ENCODE measurements at regions not wholly inside any gene's neighbourhood (a gene's known extent, or its start where the extent isn't known, plus 50 kb on each side); places are given as distances from the start of the nearest gene placed in this dataset.

DNA sequence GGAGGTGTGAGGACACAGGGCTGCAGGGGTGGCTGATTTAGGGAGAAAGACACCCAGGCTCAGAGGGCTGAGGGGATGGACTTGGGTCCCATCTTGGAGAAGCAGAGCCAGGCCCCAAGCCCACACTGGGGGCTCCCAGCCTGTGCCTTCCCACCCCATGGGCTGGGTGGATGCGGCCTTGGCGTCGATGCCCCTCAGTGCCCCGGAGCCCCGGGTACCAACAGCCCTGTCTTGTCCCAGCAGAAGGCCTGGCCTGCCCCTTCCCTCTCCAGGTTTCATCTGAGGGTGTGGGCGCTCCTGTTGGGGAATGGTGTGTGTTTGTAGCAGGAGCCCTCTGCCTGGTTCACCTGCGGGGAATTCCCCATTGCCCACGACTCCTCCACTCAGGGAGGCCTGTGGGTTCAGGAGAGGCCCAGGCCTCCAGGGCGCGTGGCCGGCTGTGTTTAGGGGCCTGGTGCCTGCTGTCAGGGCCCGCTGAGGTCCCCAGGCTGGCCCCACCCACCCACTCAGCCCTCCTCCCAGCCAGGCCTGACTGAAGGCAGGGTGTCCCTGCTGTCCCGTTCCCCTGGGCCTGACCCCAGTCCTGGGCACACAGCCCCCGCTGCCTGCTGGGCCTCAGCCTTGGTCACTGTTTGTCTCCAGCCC lies 51.1 kb upstream of the BEGAIN start:
- H3K4me1 Mint-ChIP-seq (ENCODE audit: low read depth) = peaks cover 42% of the 10 kb centered on the region
- no peak for DNase-seq (ENCODE audit: low spot score)
- H3K9me3 Mint-ChIP-seq = no peaks in the 10 kb centered on the region
- H3K27me3 Mint-ChIP-seq (ENCODE audit: low read depth) = peaks cover 15% of the 10 kb centered on the region
- H3K36me3 Mint-ChIP-seq (ENCODE audit: low read depth) = no peaks in the 10 kb centered on the region
- peak overlapping the region; percentile 95 for H3K27ac Mint-ChIP-seq
- peak overlapping the region; percentile 63 for H3K4me3 Mint-ChIP-seq

DNA sequence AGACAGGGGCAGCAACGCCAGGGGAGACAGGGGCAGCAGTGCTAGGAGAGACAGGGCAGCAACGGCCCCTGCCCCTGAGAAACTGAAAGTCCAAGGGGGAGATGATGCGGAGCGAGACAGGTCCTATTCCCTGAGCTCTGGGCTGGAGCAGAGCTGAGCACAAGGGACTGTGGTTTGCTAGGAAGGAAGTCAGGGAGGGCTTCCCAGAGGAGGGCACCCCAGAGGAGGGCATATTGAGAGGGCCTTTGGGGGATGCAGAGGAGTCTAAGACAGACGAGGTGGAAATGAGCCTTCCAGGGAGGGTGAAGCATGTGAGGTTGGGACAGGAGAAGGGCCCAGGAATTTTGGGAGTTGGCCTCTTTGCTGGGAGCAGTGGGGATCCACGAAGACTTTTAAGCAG lies 52.1 kb upstream of the BEGAIN start:
- DNase-seq (ENCODE audit: low spot score) = no peak
- H3K27me3 Mint-ChIP-seq (ENCODE audit: low read depth) = peaks cover 10% of the 10 kb centered on the region
- no peaks in the 10 kb centered on the region for H3K36me3 Mint-ChIP-seq (ENCODE audit: low read depth)
- peak overlapping the region; percentile 95 for H3K27ac Mint-ChIP-seq
- H3K4me1 Mint-ChIP-seq (ENCODE audit: low read depth) = peaks cover 50% of the 10 kb centered on the region
- H3K4me3 Mint-ChIP-seq = peak overlapping the region; percentile 63
- H3K9me3 Mint-ChIP-seq = no peaks in the 10 kb centered on the region

DNA sequence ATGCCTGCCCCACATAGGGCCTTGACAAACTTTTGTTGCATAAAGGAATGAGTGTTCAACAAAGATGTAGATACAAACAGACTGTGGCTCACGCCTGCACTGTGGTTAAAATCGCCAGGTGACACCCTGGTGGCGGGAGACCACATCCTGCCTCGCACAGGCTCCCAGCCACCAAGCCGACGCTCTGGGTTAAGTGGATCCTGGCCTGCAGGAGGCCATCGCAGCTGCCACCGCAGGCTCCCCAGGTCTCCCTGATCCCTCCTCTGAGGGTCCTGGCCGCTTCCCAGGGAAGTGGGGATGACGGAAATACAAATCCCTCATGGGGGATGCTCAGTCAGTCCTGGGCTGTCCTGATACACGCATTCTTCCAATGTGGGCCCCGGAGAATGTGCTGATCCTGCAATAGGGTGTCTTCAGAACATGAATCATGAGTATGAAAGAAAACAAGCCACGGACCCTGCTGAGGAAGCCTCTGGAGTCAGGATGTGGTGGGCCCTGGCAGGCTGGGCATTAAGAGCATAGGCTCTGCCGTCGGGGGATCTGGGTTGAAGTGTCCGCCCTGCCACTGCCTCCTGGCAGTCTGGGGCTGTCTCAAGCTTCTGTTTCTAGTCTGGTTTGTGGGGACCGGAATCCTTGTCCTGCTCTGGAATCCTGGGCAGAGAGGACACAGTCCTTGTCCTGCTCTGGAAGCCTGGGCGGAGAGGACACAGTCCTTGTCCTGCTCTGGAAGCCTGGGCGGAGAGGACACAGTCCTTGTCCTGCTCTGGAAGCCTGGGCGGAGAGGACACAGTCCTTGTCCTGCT lies 53.5 kb upstream of the BEGAIN start:
- no peaks in the 10 kb centered on the region for H3K27me3 Mint-ChIP-seq (ENCODE audit: low read depth)
- peak overlapping the region; percentile 95 for H3K27ac Mint-ChIP-seq
- peaks cover 64% of the 10 kb centered on the region for H3K4me1 Mint-ChIP-seq (ENCODE audit: low read depth)
- DNase-seq (ENCODE audit: low spot score) = peak; percentile 84
- H3K4me3 Mint-ChIP-seq = peak overlapping the region; percentile 81
- H3K9me3 Mint-ChIP-seq = peaks cover 1% of the 10 kb centered on the region
- H3K36me3 Mint-ChIP-seq (ENCODE audit: low read depth) = peaks cover under 1% of the 10 kb centered on the region

DNA sequence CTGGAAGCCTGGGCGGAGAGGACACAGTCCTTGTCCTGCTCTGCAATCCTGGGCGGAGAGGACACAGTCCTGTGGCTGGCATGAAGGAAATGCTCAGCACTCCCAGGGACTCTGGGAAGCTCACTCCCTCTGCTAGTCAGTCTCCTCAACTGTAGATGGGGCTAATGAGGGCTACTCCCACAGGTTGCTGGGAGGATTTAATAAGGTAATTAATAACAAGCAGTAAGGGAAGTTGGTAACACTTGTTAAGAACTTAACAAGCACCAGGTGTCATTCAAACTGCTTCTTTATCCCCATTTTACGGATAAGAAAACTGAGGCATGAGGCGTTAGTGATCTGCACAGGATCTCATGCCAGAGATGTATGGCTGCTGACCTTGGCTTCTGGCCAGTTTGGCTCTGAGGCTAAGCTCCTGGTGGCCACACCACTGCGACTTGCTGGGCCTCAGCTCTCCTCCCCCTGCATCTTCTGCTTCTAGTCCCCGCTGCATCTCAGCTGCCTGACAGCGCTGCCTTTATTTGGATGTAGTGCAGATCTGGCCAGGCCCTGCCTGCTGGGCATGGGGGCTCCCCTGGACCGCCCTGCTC lies 54.1 kb upstream of the BEGAIN start:
- H3K9me3 Mint-ChIP-seq = peaks cover 6% of the 10 kb centered on the region
- peak overlapping the region; percentile 41 for H3K4me3 Mint-ChIP-seq
- no peak for DNase-seq (ENCODE audit: low spot score)
- peaks cover 68% of the 10 kb centered on the region for H3K4me1 Mint-ChIP-seq (ENCODE audit: low read depth)
- peaks cover 3% of the 10 kb centered on the region for H3K36me3 Mint-ChIP-seq (ENCODE audit: low read depth)
- H3K27ac Mint-ChIP-seq = peak overlapping the region; percentile 73
- no peaks in the 10 kb centered on the region for H3K27me3 Mint-ChIP-seq (ENCODE audit: low read depth)

DNA sequence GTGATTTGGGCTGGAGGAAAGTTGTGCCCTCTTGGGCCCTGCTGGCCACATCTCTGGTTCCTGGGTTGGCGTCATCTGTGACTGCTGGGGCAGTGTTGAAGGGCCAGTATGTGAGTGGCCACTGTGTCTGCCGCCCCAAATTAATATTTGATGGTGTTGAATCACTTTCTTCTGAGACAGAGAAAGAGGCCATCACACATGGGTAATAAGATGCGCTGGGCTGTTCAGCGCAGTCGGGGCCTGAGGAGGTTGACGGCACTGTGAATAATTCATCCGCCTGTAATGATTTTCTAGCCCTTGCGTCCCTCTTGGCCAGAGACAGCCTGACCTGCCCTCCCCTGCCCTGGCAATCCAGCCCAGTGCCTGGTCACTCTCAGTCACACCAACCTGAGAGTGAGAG lies 56.2 kb upstream of the BEGAIN start:
- peaks cover 6% of the 10 kb centered on the region for H3K27me3 Mint-ChIP-seq (ENCODE audit: low read depth)
- peak overlapping the region; percentile 45 for H3K27ac Mint-ChIP-seq
- H3K4me3 Mint-ChIP-seq = peak overlapping the region; percentile 0
- no peak for DNase-seq (ENCODE audit: low spot score)
- peaks cover 69% of the 10 kb centered on the region for H3K4me1 Mint-ChIP-seq (ENCODE audit: low read depth)
- H3K36me3 Mint-ChIP-seq (ENCODE audit: low read depth) = peaks cover 3% of the 10 kb centered on the region
- peaks cover 6% of the 10 kb centered on the region for H3K9me3 Mint-ChIP-seq

DNA sequence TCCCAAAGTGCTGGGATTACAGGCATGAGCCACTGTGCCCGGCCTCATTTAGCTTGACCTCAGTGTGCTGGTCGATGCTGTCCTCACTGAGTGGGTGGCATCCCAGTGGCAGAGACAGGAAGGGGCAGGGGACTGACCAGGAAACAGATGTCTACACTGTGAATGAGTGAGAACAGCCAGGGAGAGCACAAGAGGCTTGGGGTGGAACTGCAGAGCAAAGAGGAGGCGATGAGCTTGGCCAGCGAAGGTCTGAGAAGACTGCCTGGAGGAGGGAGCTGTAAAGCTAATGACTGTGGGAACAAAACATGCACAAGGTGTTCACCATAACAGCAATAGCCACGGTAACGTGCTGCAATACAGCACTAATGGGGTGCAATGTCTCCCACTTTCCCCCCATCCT lies 57.2 kb upstream of the BEGAIN start:
- no peak for DNase-seq (ENCODE audit: low spot score)
- Mint-ChIP-seq H3K27me3 (ENCODE audit: low read depth) (peaks cover 8% of the 10 kb centered on the region), H3K4me3 (peak overlapping the region; percentile 66), H3K36me3 (ENCODE audit: low read depth) (peaks cover 3% of the 10 kb centered on the region), H3K4me1 (ENCODE audit: low read depth) (peaks cover 61% of the 10 kb centered on the region), H3K27ac (peak overlapping the region; percentile 82), H3K9me3 (peaks cover 6% of the 10 kb centered on the region)

DNA sequence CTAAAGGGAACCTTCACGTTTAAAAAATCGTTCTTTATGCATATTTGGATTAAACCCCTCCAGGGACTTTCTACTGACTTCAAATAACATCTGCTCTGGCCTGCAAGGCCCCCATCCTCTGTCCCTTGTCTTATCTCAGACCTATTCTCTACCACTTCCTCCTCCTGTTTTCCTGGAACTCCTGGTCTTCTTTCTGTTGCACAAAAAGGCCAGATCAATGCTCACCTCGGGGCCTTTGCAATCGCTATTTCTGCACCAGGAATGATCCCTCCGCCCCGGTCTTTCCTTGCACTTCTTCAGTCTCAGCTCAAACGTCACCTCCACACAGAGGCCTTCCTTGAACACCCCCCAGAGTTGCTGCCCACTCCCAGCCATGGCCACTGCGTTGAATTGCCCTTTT lies 57.6 kb upstream of the BEGAIN start:
- Mint-ChIP-seq H3K9me3 (peaks cover 6% of the 10 kb centered on the region), H3K27ac (peak overlapping the region; percentile 82), H3K4me1 (ENCODE audit: low read depth) (peaks cover 58% of the 10 kb centered on the region), H3K4me3 (peak overlapping the region; percentile 66), H3K27me3 (ENCODE audit: low read depth) (peaks cover 8% of the 10 kb centered on the region), H3K36me3 (ENCODE audit: low read depth) (peaks cover 3% of the 10 kb centered on the region)
- DNase-seq (ENCODE audit: low spot score) = no peak

DNA sequence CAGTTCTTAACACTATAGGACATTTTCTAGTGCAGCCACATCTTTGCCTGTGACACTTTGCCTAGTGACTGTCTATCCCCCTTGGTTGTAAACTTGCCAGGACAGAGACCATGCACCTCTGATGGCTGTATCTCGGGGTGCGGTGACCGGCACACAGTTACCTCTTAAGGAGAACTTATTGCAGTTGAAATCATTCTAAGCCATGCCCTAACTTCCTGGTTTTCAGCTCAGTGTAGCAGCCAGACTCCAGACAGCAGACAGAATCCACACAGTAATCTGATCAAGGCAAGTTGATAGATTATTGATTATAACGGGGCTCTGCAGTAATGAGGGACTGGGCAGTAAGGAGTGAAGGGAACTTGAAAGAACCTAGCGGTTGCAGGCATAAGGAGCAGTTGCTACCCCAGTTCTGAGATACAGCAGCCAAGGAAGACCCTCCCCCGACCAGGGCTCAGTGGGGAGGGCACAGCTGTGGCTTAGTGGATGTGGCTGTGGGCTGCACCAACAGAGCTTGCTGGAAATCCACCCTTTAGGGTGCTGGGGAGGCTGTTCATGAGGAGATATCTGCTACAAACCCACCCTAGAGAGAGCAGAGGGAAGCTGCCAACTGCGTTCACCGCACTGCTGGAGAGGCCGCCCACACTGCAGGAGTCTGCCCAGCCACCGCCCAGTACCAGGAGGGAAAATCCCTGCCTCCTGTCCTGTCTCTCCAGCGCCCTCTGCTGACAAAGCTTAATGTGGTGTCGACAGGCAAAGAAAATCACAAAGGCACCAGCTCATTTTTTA lies 58.2 kb upstream of the BEGAIN start:
- H3K27ac Mint-ChIP-seq = peak overlapping the region; percentile 82

DNA sequence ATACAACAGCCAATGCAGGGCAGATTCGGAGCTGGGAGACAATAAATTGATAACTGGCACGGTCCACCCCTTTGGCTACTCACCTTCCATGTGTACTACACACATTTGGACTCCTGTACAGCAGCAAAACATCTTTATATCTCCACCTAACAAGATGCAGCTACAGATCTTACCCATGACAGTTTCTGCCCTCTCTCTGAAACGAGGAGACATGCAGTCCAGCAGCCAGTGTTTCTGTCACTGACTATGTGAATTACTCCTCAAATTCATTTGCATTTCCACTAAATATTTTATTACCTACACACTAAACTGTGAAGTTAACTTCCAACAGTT lies 58.7 kb upstream of the BEGAIN start:
- peaks cover 48% of the 10 kb centered on the region for H3K4me1 Mint-ChIP-seq (ENCODE audit: low read depth)
- DNase-seq (ENCODE audit: low spot score) = no peak
- no peak overlapping the region for H3K27ac Mint-ChIP-seq
- peaks cover 3% of the 10 kb centered on the region for H3K36me3 Mint-ChIP-seq (ENCODE audit: low read depth)
- H3K27me3 Mint-ChIP-seq (ENCODE audit: low read depth) = peaks cover 8% of the 10 kb centered on the region
- H3K9me3 Mint-ChIP-seq = peaks cover 6% of the 10 kb centered on the region
- H3K4me3 Mint-ChIP-seq = peak overlapping the region; percentile 66

More for the DNA sequence above, 58.2 kb upstream of the BEGAIN start:
- DNase-seq (ENCODE audit: low spot score) = peak; percentile 84
- Mint-ChIP-seq H3K9me3 (peaks cover 6% of the 10 kb centered on the region), H3K27me3 (ENCODE audit: low read depth) (peaks cover 8% of the 10 kb centered on the region), H3K36me3 (ENCODE audit: low read depth) (peaks cover 3% of the 10 kb centered on the region), H3K4me3 (peak overlapping the region; percentile 66), H3K4me1 (ENCODE audit: low read depth) (peaks cover 53% of the 10 kb centered on the region)

DNA sequence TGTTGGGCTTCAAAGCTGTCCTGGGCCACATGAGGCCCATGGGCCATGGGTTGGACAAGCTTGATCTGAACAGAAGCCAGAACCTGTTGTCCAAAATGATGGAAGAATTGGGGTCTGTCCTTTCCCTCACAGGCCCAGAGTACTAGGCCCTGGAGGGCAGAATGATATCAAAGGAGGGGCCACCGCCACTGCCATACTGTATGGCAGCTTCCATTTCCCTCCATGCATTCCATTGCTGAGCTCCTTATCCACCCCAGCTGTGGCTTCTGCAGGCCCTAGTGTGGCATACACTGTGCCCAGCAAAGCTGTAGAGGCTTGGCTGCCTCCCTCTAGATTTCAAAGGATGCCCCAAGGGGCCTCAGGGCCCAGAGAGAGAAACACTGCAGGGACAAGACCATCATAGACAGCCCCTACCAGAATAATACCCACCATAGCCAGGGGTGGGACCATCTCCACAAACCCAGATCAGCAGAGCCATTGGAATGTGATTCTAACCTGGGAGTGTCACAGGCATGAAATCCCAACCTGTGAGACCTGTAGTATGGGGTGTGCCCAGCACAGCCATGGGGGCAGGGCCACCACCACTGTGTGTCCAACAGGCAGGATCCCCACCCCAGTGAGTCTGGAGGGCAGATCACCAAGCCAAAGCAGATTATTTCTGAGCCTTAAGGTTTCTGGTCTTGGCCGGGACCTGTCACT lies 61.4 kb upstream of the BEGAIN start:
- DNase-seq (ENCODE audit: low spot score) = no peak
- Mint-ChIP-seq H3K27ac (no peak overlapping the region), H3K4me1 (ENCODE audit: low read depth) (peaks cover 28% of the 10 kb centered on the region), H3K9me3 (peaks cover 6% of the 10 kb centered on the region), H3K27me3 (ENCODE audit: low read depth) (peaks cover 17% of the 10 kb centered on the region), H3K36me3 (ENCODE audit: low read depth) (peaks cover 3% of the 10 kb centered on the region), H3K4me3 (no peak overlapping the region)

DNA sequence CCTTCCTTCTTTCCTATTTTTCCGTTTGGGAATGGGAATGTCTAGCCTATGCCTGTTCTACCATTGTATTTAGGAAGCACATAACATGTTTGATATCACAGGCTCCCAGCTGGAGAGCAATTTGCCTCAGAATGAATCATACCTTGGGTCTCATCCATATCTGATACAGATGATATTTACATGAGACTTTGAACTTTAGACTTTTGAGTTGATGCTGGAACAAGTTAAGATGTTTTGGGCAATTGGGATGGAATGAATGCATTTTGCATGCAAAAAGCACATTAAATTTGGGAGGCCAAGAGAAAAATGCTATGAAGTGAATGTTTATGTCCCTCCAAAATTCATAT lies 61.9 kb upstream of the BEGAIN start:
- no peak overlapping the region for H3K27ac Mint-ChIP-seq
- no peak for DNase-seq (ENCODE audit: low spot score)
- no peak overlapping the region for H3K4me3 Mint-ChIP-seq
- peaks cover 3% of the 10 kb centered on the region for H3K36me3 Mint-ChIP-seq (ENCODE audit: low read depth)
- H3K4me1 Mint-ChIP-seq (ENCODE audit: low read depth) = peaks cover 24% of the 10 kb centered on the region
- H3K9me3 Mint-ChIP-seq = peaks cover 6% of the 10 kb centered on the region
- peaks cover 19% of the 10 kb centered on the region for H3K27me3 Mint-ChIP-seq (ENCODE audit: low read depth)

DNA sequence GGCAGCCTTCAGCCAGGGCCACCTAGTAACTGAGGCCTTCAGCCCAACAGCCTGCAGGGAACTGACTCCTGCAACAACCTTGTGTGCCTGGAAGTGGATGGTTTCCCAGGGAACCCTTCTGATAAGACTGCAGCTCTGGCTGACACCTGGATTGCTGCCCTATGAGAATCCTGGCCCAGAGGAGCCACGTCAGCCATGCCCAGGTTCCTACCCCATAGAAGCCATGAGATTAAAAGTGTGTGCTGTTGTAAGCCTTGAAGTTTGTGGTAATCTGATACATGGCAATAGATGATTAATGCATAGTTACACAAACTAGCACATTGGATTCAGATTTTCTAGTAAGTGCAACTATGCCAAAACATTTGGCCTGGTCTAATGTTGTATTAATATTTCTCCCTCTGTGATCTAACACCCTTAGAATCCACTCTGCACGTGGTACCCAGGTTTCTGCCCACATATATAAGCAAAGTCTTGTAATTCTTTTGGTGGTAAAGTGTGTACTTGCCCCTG lies 64.8 kb upstream of the BEGAIN start:
- peaks cover 22% of the 10 kb centered on the region for H3K27me3 Mint-ChIP-seq (ENCODE audit: low read depth)
- DNase-seq (ENCODE audit: low spot score) = no peak
- no peaks in the 10 kb centered on the region for H3K36me3 Mint-ChIP-seq (ENCODE audit: low read depth)
- peaks cover 3% of the 10 kb centered on the region for H3K4me1 Mint-ChIP-seq (ENCODE audit: low read depth)
- no peak overlapping the region for H3K4me3 Mint-ChIP-seq
- H3K27ac Mint-ChIP-seq = no peak overlapping the region
- no peaks in the 10 kb centered on the region for H3K9me3 Mint-ChIP-seq

DNA sequence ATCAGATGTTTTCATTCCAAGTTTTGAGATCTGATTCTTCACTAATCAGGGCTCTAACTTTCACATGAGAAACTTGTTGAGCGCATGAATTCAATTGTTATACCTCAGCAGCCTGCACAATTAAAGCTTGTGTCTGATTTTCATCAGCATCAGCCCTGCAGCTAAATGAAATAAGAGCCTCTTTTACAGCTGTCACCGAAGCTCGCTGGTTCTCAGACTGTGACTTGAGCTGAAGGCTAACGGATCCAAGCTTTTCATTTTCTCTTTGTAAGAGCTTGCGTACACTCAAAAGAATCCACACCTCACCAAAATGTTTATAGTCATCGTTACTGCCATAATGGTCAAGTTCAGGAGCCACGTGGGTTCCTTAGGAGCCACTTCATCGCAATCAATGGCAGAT lies 65.5 kb upstream of the BEGAIN start:
- Mint-ChIP-seq H3K27me3 (ENCODE audit: low read depth) (peaks cover 20% of the 10 kb centered on the region), H3K27ac (no peak overlapping the region), H3K4me3 (no peak overlapping the region), H3K36me3 (ENCODE audit: low read depth) (no peaks in the 10 kb centered on the region), H3K4me1 (ENCODE audit: low read depth) (no peaks in the 10 kb centered on the region), H3K9me3 (no peaks in the 10 kb centered on the region)
- DNase-seq (ENCODE audit: low spot score) = no peak
